Coronary artery (tissue), 2 donors: ENCODE measurements at regions not wholly inside any gene's neighbourhood (a gene's known extent, or its start where the extent isn't known, plus 50 kb on each side); places are given as distances from the start of the nearest gene placed in this dataset.

ENCODE experiments used
- DNase-seq: peaks from one replicate; pipeline ENCODE4 v3.0.0-alpha.2; 2017; ENCODE audit warnings: low spot score
- H3K27ac ChIP-seq, 2 donors: fragments of 200-600 bp; sonication (generic); one replicate each; pipeline ENCODE4 v1.5.1; 2016 to 2019
- H3K4me3 ChIP-seq: fragments of 200-600 bp; sonication (generic); 2 replicates; pipeline ENCODE4 v1.5.1; 2016; ENCODE audit warnings: mild to moderate bottlenecking, moderate library complexity
- CTCF ChIP-seq: fragments of 200-600 bp; sonication (generic); IDR thresholded peaks from one replicate; pipeline ENCODE4 v1.5.1; 2019; ENCODE audit warnings: antibody characterized with exemption

DNA sequence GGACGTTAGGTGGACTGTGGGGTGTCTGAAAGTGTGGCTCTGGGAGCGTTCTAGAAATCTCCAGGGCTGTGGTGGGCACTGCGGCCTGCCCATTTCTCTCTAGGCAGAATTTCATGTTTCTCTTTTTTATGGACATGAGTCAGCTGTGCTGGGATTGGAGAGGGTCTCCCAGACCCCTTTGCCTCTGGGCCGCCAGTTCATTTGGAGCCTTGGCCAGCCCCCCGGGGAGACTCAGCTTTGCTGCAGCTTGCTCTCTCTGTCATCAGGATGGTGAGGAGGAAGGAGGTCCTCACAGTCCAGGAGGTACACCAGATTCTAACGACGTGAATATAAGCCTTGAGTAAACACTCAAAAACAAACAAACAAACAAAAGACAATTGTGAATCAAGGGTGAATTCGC lies 149.6 kb upstream of the RGMA start:
- H3K27ac ChIP-seq = no peak overlapping the region
- DNase-seq = no peak
- no peak overlapping the region for H3K4me3 ChIP-seq
- no peak for TF ChIP-seq CTCF

DNA sequence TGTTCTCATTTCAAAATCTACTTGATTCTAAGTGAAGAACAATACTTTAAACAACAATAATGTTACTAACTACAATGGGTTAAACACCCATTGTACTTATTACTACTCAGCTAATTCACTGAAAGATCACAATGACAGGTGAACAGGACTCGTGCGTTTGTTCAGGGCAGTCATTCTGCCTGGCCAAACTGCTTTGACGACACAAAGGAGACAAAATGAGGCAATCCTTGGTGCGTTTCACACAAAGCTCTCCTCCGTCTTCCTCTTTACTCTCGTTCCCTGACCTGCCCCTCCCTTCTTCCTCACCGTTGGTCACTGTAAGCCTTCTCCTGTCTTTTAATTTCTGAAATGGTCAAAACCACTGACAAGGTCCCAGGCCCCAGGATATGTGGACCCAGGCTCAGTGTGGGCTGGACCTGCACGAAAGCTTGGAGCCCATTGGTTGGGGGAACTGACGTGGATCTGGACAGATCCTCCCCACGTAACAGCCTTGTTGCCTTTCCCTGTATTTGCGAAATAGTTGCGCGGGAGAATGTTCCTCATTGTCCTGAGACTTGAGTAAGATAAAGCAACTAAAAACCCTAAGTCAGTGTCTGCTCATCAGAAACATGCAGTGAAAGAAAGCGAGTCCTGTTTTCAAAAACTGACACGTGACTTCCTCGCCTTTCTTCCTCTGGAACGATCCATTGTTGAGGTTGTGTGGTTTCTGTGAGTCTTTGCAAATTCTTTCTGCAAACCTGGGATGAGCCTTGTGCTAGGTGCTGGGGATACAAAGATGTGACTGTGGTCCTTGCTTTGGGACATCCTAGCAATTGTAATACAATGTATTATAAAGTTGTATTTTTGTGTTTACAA lies 147.1 kb upstream of the RGMA start:
- peak overlapping the region in 1 of 2 donors; percentile 60 for H3K27ac ChIP-seq
- no peak for DNase-seq
- H3K4me3 ChIP-seq = no peak overlapping the region
- no peak for TF ChIP-seq CTCF

DNA sequence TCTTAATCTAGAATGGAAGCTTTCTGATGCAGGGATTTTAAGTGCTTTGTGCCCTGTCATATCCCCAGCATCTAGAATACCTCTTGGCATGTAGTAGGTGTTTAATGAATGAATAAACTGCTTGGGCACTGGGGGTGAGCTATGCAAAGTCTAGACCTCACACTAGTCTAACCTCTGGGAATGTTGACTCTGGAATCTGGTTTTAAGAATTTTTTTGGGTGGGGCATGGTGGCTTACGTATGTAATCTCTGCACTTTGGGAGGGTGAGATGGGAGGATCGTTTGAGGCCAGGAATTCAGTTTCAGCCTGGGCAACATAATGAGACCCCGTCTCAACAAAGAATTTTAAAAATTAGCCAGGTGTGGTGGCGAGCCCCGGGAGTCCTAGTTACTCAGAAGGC lies 146.3 kb upstream of the RGMA start:
- no peak for TF ChIP-seq CTCF
- Histone ChIP-seq H3K4me3 (no peak overlapping the region), H3K27ac (no peak overlapping the region)
- no peak for DNase-seq

DNA sequence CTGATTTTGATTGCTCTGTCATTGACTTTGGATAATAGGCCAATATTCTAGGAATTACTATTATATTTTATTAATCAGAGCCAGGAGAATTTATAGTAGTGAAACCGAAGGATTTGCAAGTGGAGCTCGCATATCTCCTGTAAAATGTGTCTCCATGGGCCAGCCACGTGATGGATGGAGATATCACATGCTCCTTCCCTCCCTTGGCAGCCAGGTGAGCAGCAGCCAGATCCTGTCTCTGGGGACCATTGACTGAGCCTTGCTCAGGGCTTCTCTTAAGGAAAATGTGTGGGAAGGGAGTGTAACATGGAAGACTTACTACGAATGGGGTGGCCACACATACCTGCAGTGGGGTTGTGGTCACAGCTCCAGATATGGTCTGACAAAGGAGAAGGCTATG lies 144.7 kb upstream of the RGMA start:
- Histone ChIP-seq H3K4me3 (no peak overlapping the region), H3K27ac (no peak overlapping the region)
- TF ChIP-seq CTCF = no peak
- DNase-seq = no peak

- DNase-seq = no peak
Measured at GRCh38 chr15:93232845-93233244, 143.8 kb upstream of the RGMA start.

DNA sequence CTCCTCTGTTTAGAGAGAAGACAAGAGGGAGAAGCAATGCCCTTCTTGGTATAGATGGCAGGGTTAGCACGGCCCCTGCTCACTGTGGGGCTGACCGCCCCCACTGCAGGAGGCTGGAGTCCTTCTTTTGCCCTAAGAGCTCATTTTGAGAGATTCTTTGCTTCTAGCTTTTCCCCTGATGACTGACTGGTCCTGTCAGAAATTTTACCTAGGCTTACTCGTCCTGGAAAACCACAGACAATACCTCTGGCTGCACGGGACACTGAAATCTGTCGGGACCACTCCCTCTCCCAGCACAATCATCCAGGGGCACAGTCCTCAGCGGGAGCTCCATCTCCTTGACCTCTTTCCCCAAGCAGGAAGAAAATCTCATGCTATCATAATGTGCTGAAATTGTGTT lies 143.0 kb upstream of the RGMA start:
- TF ChIP-seq CTCF = no peak
- Histone ChIP-seq H3K4me3 (no peak overlapping the region), H3K27ac (no peak overlapping the region)
- DNase-seq = no peak

More at GRCh38 chr15:93232845-93233244, 143.8 kb upstream of the RGMA start:
- TF ChIP-seq CTCF = no peak
- no peak overlapping the region for H3K27ac ChIP-seq
- H3K4me3 ChIP-seq = no peak overlapping the region

- H3K4me3 ChIP-seq = no peak overlapping the region
- no peak for TF ChIP-seq CTCF
- no peak for DNase-seq
- no peak overlapping the region for H3K27ac ChIP-seq
Measured at GRCh38 chr15:93231261-93231925, 142.4 kb upstream of the RGMA start.
